HG03439 (cell line): ENCODE measurements at regions not wholly inside any gene's neighbourhood (a gene's known extent, or its start where the extent isn't known, plus 50 kb on each side); places are given as distances from the start of the nearest gene placed in this dataset.

Experiments
- ATAC-seq: cut with Tn5 transposase; IDR thresholded peaks from one replicate; pipeline ENCODE4 v1.9.1; 2021; ENCODE audit warnings: mild to moderate bottlenecking, moderate library complexity; ENCODE audit not compliant: unreplicated experiment

DNA sequence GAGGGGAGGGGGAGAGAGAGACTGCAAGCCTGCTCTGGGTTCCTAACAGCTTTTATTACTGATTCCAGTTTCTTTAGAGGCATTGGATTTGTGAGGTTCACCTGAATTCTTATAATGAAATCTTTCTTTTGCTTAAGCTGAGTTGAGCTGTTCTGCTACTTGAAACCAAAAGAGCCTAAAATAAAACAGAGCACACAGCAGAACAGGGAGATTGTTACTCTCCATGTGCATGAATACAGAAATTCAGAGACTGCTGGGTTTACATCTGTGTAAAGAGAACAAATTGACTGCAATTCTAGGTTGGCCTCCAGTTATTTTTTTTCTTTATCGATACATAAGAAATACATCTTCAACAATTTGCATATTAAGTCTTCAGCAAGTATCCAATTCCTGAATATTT lies 168.8 kb upstream of the NRIP1 start:
- ATAC-seq, result no peak

DNA sequence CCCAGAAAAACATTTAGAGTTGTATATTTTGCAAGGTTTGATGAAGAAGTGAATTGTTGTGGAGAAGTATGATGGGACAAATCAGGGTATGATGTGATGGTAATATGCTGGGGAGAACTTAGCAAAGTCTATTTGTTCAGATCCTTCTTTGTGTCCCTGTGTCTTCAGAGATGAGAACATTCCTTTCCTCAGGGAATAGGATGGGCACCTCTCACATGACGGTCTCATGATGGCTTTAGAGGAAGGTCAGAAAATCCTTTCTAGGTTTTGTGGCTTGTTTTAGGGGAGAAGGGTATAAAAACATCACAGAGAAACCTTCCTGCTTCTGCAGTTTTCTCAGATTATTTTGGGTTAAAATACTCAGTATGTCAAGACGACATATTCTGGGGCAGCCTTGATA lies 171.3 kb upstream of the NRIP1 start:
- no peak for ATAC-seq

DNA sequence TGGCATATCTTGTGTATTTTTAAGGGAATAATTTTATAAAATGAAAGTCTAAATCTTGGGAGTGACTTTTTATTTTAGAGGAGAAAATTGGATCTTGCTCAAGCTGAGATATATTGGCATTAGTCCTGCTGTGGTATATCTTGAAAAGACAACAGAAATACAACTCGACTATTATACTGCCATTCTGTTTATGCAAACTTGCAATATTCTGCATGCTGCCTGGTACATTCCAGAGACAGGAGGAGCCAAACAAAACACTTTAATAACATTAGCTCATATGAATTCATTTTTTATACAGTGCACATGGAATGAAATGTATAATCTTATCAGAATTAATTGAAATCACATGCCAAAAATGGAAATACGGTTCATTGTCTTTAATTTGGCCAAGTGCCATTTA lies 176.0 kb upstream of the NRIP1 start:
- ATAC-seq, result no peak

DNA sequence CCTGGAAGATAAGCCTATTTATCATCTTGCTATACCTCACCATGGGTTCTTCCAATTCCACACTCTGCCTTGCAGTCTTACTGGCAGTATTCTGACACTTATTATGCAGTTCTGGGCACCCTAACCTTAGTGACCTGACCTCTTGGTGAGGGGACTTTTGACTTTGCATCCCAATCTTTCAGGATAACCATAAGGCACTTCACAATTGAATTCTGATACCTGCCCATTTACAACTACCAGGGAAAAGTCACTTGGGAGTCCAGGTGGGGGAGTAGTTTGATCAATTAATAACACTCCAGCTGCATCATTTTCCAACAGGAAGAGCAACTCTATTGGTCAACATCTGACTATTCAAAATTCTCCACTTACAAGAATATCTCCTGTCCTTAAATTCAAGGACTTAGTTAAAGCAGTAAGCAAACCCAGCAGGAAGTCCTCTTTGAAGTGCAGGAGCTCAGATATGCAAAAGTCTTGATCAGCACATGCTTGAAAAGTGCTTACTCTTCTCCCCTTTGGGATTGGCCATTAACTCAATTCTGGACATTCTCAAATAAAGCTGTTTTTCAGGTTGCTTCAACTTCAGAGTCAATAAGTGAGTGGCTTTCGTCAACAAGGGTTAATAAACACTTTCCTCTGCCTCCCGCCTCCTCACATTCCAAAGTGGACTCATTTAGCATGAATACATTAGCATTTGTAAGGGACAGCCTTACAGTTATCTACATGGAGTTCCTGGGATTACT lies 177.4 kb upstream of the NRIP1 start:
- no peak for ATAC-seq

DNA sequence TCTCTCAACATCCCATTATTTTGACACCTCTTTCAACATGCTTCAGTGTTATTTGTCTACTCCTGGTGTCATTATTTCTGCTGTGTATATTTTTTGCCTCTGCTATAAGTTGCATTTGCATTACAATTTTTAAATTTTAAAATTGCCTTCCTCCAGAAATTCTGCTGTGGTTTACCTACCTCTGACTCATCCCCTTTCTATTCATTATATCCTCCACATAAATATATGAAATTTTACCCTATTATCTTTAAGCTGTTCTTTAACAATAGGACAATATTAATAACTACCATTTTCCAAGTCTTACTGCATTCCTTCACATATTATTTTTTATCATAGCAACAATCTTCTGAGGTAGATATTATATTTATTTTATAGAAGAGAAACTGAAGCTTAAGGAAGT lies 178.1 kb upstream of the NRIP1 start:
- no peak for ATAC-seq

DNA sequence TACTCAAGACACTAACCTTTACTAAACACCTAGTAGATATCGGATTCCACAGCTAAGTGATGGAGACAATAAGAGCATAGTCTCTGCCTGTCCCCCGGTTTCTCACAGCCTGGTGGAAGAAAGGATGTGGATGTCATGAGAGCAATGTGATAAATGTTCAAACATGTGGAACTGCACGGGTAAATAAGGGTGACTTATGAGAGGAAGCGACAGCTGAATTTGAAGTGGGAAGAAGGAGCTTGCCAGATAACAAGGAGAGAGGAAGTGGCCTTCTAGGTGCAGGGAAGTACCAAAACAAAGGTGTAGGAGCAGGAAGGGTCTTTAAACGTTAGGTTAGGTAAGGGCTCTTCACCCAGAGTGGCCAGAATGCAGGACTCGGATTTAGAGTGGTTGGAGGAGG lies 178.6 kb upstream of the NRIP1 start:
- ATAC-seq, result no peak

DNA sequence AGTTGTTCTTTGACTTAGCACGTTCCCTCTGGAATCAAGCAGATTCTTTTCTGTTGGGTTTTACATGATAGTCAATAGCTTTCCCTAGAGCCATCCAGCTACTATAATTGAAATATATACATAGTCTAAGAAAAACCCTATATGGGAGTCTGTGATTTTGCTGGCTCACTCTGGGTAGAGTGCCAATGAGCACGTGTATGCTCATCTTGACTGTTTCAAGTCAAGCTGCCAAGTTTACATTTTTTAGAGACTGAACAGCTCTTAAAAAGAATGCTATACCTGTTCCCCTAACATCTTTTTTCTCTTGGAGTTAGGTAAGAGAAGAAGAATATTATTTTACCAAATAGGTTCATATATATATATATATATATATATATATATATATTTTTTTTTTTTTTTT lies 182.8 kb upstream of the NRIP1 start:
- no peak for ATAC-seq

DNA sequence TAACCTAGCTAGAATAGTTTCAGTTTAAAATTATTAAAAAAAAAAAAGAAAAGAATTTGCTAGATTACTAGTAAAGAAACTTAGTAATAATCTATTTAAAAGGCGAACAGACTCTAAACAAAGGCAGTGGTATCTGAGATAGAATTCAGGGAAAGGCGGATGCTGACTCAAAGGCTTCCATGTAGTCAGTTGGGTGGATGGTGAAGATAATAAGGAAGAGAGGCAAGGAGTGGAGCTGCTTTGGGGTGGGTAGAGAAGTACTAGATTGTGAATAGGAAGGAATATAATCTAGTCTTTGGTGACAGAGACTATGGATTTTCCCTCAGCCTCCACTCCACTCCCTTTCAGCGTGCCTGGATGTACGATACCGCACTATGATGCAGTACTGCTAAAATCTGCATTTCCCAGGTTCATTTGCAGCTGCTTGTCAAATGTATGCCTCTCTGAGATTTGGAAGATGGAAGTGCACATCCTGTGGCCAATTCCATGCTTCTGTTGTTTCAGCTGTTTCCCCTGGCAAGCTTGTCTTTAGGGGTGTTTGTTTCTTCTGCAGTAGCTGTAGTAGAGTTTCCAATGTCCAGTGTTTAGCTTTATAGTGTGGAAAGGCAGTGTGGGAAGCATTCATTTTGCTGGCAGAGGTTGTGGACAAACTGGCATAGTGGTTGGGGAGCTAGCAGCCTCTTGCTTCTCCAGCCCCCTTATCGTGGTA lies 184.6 kb upstream of the NRIP1 start:
- no peak for ATAC-seq

DNA sequence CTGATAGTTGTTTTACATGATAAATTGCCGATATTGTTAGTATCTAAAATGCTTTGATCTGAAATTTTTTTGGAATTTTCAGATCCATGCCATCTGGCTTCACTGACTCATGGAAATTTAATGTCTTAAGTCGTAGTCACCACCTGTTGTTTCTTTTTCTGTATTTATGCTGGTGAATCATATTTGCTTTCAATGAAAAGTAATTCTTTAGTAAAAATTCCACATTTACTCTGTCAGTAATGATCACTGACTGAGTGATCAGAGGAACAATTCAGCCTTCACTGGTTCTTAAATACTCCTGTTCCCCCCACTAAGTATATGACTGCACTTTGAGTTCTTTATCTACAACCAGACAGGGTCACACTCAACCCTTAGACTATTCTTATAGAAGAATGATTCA lies 185.6 kb upstream of the NRIP1 start:
- no peak for ATAC-seq

DNA sequence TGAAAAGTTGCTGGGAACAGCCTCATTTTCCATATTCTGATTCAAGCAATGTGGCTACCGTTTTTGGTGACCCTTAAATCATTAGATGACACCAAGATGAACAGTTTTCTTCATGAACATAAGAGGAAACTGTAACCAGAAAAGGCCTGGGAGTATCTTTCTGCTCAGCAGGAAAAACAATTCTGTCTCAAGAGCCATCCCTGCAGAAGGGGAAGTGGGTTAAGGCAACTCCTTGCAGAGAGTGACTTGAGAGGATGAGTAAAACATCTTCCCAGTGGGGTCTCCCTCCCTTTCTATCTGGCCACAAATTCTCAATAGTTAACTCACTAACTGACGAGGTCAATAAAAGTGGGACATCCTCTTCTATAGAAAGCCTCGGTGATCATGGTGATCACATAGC lies 187.6 kb upstream of the NRIP1 start:
- no peak for ATAC-seq

DNA sequence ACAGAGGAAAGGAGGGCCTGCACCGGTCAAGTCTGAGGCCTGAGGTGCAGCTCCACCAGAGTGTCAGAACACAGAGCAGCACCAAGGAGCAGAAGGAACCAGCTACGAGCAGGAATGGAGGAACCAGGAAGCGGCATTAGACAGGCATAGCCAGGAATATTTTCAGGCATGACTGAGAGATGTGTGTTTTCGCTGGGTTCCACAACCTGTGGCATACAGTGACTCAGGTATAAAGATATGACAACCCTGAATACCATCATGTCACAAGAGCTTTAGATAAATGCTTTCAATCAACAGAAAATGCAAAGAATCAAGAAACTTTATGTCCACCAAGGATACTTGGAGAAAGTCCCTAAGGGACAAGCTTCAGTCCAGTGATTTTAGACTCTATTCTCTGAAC lies 189.3 kb upstream of the NRIP1 start:
- ATAC-seq, result no peak

DNA sequence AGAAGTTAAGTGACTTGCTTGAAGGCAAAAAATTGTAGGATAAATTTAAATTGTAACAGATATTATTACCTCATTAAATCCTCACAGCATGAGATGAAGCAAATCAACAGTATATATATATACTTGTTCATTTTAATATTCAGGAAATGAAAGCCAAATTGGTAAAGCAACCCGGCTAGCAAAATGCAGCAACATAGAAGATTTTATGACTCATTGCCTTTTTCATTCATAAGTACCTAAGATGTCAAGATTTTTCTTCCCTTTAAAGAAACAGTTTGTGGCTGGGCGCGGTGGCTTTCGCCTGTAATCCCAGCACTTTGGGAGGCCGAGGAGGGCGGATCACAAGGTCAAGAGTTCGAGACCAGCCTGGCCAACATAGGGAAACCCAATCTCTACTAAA lies 190.5 kb upstream of the NRIP1 start:
- no peak for ATAC-seq

DNA sequence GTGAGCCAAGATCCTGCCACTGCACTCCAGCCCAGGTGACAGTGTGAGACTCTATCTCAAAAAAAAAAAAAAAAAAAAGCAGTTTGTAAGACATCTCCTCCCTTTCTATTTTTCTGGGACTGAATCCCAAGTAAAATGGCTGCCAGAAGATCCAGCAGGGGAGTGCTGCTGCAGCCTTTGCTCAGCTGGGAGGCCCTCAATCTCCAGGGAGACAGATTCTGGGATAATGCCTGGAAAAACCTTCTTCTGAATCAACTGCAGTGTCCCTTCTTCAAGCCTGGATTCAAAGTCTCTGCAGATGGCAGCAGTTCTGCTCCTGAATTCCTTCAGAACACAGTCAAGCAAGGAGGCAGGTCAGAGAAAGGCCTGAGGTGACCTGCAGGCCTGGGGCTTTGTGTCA lies 191.0 kb upstream of the NRIP1 start:
- no peak for ATAC-seq

DNA sequence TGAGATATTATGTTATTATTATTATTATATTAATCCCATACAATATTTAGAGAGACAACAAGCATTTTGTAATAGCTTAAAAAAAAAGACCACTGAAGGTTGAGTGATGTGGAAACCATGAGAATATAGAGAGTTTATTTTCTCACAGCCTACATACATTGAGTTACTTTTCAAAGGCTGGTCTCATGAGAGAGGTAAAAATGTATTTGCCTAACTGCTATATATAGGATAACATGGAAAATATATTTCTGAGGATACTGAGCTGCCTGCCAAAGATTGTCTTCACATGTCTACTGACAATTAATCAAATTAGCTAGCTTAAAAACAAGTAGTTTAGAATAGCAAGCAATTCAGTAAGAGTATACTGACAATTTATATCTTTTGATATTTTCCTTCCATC lies 192.2 kb upstream of the NRIP1 start:
- ATAC-seq, result no peak

DNA sequence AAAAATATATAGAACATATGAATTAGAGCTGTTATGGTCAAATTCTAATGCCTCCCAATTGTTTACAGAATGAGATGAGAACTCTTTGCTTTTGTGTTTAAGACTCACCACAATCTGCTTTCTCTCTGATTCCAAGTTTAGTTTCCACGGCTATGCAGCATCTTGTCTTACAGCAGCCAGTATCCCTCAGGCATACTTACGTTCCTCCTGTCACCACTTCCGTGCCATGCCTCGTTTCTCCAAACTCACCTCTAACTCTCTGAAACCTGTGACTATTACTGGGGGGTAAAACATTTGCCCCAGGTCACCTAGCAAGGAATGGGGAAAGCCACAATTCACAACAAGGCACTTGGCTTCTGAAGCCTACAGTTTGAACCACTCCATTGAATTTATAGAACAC lies 192.8 kb upstream of the NRIP1 start:
- ATAC-seq, result no peak

DNA sequence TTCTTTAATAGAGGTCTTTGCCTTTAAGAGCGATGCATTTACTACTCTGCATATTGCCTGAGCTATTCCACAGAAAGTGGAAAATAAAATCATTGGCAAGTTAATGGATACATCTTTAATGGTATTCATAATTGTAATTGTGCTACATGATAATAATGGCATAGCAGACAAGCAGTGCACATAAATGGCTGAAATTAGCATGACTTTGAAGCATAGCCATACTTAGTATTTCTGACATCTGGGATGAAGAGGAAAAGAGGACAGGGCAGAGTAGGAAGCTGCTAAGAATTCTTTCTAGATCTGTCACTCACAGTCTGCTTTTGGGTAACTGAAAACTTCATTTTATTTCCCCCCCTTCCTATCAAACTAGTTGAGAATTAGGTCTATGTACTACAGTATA lies 195.0 kb upstream of the NRIP1 start:
- ATAC-seq, result no peak

DNA sequence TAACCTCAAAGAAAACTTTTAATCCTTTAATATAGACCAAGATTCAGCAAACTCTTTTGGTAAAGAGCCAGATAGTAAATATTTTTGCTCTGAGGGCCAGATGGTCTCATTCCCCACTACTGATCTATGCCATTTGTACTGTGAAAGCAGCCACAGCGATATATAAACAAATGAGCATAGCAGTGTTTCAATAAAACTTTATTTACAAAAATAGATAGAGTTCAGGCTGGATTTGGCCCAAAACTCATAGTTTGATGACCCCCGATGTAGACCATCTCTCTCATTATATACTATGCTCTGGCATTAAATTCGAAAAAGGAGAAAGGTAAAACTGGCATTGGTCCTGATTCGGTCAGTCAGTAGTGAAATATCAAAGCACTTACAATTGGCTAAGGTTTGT lies 195.8 kb upstream of the NRIP1 start:
- no peak for ATAC-seq

DNA sequence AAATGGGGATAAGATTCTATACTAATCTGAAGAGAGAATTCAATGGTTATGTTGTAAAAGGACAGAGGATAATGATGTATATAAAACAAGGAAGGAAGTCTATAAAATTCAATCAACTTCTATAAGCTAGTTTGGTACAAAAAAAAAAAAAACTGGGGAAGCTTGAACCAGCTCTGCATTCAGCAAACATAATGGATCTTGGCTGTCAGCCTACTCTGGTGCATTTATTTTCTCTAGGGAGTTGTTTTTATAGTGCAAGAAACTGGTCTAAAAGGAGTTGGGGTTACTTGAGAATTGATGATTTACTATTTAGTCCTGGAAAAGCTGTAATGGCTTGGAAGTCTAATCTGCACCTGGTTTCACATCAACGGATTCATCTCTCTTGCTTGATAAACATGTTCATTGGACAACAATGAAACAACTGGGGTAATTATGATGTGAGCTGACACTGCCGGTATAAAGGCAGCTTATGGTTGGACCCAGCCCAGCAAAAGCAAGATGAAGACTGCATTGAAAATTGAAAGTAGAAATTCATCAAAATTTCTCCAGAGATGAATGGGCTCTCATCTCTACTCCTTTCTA lies 199.4 kb upstream of the NRIP1 start:
- ATAC-seq, result no peak

DNA sequence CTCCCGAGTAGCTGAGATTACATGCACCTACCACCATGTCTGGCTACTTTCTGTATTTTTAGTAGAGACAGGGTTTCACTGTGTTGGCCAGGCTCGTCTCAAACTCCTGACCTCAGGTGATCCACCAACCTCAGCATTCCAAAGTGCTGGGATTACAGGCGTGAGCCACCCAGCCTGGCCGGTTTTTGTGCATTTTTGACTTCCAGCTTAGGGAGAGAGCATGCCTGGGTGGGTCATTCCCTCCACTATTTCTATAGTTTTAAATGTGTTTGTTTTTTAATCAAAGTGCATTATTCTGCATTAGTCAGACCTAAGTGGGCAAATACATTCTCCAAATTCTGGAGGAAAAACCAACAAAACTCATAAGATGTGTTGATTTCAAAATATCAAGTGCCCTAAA lies 207.4 kb upstream of the NRIP1 start:
- ATAC-seq, result no peak

DNA sequence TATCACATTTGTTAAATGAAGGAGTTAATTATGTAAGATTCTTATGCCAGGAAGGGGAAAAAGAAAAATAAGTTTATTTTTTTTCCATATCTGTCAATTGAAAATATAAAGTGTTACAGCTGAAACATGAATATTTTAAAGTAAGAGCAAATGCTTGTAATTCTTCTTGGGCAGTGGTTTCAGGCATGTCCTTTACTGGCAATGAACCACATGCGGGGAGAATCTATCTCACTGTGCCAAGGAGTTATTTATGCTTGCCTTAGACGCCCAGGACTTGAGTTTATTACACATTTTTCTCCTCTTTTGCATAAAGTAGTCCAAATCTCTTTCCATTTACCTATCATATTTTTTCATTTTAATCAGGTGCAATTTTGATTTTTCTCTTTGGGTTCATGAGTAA lies 207.8 kb upstream of the NRIP1 start:
- ATAC-seq, result no peak

DNA sequence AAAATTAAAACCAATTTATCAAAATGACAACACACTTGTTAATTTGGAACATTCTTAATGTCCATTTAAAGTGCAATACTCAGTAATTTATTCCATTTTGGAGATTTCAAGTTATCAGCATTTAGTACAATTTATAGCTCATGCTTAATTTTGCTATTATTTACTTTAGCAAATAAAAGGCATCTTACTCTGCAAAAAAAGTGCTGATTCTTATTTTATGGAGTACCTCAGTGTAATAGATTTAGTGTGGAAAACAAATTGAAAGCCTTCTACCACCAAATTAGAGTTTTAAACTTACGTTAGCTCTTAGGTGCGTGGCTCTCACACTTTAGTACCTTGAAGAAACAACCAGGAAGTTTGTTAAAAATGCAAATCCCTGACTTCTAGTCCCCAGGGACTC lies 208.4 kb upstream of the NRIP1 start:
- no peak for ATAC-seq

DNA sequence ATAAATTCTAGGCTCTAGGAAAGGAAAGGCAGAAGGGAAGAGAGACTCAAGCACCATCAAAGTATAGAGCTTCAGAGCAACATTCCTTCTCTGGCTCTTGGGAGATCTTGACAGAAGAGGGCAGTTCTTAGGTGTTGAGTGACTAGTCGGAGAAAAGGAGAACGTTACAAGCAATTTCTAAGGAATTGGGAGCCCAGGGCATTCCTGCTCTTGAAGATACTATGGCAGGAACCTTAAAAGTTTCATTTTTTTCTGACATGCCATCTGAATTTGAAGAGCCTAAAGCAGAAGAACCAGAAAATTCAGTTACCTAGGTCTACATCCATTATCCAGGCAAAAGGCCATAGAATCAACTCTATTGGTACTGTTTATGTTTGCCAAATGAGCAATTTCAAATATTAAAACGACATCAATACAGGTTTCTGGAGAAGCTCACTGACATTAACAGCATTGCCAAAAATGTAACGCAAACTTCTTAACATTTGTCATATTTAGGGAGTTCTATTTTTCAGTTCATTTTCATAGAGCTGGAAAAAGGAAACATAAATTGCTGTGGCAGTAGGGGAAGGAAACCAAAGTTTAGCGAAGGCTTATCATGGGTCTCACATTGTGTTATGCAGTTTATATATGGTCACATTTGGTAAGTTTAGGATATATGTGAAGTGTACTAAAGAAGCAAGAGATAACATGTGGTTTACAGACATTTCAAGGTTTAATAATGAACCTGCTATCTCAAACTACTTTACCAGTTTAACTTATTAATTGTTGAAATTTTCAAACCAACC lies 210.1 kb upstream of the NRIP1 start:
- no peak for ATAC-seq
